Thyroid gland (tissue), 4 donors: ENCODE measurements at regions not wholly inside any gene's neighbourhood (a gene's known extent, or its start where the extent isn't known, plus 50 kb on each side); places are given as distances from the start of the nearest gene placed in this dataset.

Source experiments
- CTCF ChIP-seq, 6 experiments: fragments of 200-600 bp in 3 of 6; fragments of 450-650 bp in 3 of 6; sonication (generic) in 3 of 6; IDR thresholded peaks; one replicate each; pipeline ENCODE4 v1.5.1; 2016 to 2019; ENCODE audit warnings: antibody characterized with exemption in 6 of 6, mild to moderate bottlenecking in 2 of 6, inconsistent platforms in 1 of 6, moderate library complexity in 1 of 6
- POLR2A ChIP-seq, 2 donors: fragments of 450-650 bp; IDR thresholded peaks; one replicate each; pipeline ENCODE4 v1.6.1; 2017; ENCODE audit warnings: antibody characterized with exemption in 2 of 2, mild to moderate bottlenecking in 2 of 2, moderate library complexity in 1 of 2

GRCh38 chr14:38762845-38763244 lies 340.2 kb downstream of the SEC23A start:
- TF ChIP-seq CTCF (IDR thresholded peaks at IDR 0.05) (no peak), POLR2A (IDR thresholded peaks at IDR 0.05) (no peak)
